ENCODE measurements at regions not wholly inside any gene's neighbourhood (a gene's known extent, or its start where the extent isn't known, plus 50 kb on each side); places are given as distances from the start of the nearest gene placed in this dataset.
"Not testable (repeated sequence)": the region's sequence is repeated elsewhere in the genome, so short reads cannot be mapped to it uniquely, and the experiment has no call there.

DNA sequence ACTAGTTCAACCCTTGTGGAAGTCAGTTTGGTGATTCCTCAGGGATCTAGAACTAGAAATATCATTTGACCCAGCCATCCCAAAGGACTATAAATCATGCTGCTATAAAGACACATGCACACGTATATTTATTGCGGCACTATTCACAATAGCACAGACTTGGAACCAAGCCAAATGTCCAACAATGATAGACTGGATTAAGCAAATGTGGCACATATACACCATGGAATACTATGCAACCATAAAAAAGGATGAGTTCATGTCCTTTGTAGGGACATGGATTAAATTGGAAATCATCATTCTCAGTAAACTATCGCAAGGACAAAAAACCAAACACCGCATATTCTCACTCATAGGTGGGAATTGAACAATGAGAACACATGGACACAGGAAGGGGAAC is 157.8 kb downstream of the MSN start:
- DNase-seq (ENCODE audit: low read depth): not testable (repeated sequence)

DNA sequence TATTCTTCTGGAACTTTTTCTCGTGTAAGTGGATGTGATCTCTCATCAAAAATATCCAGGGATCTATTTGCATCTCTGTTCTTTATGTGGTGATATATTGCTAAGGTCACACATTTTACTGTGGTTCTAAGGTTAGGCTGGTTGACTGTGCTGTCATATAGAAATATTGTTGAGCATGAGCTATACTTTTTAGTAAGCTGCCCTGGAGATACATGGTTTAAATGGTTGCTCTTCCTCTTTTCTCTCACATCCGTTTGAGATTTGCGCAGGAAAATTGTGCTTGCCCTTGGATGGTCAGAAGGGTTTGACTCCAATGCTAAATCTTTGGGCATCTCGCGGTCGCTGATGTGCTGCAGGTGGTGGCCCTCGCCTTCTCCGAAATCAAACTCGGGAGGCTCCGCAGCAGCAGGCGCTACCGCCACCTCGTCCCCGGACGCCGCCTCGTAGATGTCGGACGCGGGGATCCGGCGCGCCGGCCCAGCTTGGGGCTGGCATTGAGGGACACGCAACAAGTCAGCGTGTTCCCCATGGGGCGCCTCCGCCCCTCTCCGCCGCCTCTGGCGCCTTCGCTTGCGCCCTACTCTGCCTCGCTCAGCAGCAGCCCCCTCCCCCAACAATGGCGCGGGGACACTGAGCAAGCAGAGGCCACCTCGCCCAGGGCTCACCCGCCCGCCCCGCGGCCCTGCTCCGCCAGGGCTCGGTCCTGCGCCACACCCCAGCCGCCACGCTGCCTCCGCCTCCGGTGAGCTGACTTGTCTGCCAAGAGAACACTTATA is 154.5 kb downstream of the MSN start:
- DNase-seq (ENCODE audit: low read depth): peak; percentile 0

DNA sequence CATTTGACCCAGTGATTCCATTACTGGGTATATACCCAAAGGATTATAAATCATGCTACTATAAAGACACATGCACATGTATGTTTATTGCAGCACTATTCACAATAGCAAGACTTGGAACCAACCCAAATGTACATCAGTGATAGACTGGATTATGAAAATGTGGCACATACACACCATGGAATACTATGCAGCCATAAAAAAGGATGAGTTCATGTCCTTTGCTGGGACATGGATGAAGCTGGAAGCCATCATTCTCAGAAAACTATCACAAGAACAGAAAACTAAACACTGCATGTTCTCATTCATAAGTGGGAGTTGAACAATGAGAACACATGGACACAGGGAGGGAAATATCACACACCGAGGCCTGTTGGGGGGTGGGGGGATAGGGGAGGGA is 152.5 kb downstream of the MSN start:
- not testable (repeated sequence) for DNase-seq (ENCODE audit: low read depth)

- DNase-seq (ENCODE audit: low read depth): no peak
These were observed 145.8 kb downstream of the MSN start for GRCh38 chrX:65813245-65813644.

GRCh38 chrX:65811558-65812228 is 144.2 kb downstream of the MSN start:
- DNase-seq (ENCODE audit: low read depth): no peak

Data from stimulated activated CD8-positive, alpha-beta memory T cell treated with anti-CD3 and anti-CD28 coated beads, Interleukin-15, amount 100 ng/mL, for 1 hour (primary cell).